SW 1271 (cell line): ENCODE measurements at regions not wholly inside any gene's neighbourhood (a gene's known extent, or its start where the extent isn't known, plus 50 kb on each side); places are given as distances from the start of the nearest gene placed in this dataset.
"Not testable (repeated sequence)": the region's sequence is repeated elsewhere in the genome, so short reads cannot be mapped to it uniquely, and the experiment has no call there.

ENCODE experiments used
- DNase-seq, 2 experiments: peaks; one replicate each; lab custom pipeline; 2025; lab: John Stamatoyannopoulos, UW

DNA sequence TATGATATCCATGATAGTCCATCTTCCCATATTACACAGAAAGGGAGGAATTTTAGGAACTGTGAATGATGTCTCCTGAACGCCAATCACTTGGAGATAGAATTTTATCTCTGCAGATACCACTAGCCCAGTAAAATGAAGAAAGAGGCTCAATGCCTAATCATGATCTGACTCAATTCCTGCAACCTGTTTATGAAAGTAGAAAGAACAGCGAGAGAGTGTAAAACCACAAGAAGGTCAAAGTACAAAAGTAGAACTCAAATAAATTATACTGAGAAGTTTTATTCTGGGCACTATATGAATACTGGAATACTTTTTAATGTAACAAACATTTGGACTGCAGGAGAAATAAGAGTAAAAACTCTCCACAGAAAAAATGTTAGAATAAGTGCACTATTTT is 892.1 kb upstream of the DDX18 start:
- no peak for DNase-seq

GRCh38 chr2:116924509-116924908 is 890.0 kb upstream of the DDX18 start:
- no peak for DNase-seq

DNA sequence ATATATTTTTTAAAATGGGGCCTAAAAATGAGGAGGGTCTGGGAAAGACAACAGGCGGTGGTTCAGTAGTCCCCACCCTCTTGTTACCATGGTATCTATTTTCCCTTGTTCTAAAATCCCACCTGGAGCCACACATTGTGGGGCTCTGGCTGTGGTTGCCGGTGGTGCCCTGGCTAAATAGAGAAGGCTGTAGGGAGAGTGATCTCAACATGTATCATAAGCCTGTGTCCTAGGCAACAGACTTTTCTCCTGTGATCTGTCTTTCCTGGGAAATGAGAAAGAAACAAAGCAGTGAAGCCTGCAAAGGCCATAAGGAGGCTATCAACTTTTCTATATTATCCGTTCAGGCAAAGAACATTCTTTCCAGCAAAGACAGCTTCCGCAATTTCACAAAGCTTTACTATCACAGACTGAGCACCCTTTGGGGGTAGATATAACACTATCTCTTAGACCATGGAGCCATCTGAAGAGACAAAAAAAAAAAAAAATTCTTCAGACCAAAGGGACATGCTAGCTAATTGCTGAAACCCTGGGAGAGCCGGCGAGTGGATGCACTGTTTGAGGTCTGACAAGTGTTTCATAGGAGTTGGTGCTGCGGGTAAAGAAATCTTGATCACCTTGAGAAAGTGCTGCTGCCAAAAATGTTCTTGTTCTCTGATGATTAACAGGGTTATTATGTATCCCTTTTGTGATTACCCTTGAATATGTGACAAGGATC is 879.2 kb upstream of the DDX18 start:
- no peak for DNase-seq

DNA sequence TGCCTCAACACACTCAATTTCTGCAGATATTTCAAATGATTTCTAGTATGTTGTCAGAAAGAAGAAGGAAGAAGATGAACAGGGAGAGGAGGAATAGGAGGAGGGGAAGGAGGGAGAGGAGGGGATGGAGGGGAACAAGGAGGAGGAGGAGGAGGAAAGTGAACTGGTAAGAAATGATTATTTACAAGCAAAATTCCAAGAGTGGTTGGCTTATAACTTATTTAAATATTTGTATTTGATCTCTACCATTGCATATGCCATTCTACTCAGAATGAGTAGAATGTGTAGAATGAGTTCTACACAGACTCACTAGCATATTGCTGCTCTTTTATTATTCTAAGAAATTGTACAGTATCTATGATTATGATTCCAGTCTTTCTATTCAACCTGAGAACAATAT is 866.2 kb upstream of the DDX18 start:
- no peak for DNase-seq

DNA sequence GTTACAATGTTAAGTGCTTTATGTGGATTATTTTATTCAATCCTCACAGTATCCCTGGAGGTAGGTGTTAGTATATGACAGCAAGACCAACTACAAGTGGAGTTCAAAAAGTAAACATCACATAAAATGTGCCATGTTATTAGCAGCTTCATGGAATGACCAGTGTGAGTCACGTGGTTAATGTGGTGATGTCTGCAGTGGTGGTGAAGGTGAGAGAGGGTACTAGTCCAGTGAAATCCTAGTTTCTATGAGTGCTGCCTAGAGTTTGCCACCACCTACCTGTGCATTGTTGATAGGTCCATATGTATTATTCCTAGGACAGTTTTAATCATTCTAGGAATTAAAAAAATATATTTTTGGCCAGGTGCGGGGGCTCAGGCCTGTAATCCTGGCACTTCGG is 865.2 kb upstream of the DDX18 start:
- no peak for DNase-seq

- no peak for DNase-seq
Observed at GRCh38 chr2:116952254-116952653, 862.2 kb upstream of the DDX18 start.

GRCh38 chr2:116955646-116956045 is 858.8 kb upstream of the DDX18 start:
- DNase-seq: no peak

DNA sequence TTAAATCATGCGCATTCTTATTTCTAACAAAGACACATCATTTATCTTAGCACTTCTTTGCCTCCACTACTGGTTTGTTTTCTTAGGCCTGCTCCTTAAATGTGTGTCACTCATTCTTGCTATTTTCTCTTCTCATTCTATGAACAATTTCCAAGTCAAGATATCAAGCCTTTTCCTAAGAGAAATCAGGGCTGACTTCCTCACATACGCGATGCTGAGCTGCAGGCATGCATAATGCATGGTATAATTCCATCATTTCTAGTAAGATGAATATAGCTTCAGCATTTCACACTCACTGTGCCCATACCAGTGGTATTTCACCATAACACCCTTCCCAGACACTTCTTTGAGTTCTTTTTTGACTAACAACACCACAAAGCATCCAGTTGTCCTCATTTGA is 838.9 kb upstream of the DDX18 start:
- no peak for DNase-seq

DNA sequence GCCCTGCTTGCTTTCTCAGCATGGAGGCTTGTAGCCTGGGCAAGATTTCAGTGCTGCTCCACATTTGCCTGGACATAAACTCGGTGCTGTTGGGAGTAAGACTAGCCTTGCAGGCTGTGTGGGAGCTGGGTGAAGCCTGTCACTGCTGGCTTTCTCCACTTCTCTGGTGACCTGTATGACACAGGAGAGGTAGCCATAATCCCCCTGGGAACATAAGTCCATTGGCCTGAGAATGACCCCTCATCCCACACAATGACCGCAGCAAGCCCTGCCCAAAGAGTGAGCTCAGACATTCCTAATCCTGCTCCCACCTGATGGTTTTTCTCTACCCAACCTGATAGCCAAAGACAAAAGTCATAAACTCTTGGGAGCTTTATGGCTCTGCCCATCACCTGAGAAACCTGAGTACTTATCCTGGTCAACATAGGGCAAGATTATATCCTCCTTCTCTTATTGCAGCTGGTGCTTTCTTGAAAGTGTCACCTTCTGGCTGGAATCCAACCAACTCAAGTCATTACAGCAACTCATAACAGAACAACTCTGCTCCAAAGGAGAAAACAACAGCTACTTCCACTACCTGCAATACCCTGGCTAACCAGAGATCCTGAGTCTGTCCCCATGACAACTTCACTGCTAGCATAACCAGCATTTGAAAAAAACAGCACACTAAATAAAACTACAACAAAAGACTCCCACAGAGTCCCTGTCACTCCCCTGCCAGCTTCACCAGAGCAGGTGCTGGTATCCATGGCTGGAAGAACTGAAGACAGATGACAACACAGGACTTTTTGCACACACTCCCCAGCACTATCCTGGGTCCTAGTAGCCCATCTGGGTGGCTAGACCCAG is 834.4 kb upstream of the DDX18 start:
- no peak for DNase-seq

DNA sequence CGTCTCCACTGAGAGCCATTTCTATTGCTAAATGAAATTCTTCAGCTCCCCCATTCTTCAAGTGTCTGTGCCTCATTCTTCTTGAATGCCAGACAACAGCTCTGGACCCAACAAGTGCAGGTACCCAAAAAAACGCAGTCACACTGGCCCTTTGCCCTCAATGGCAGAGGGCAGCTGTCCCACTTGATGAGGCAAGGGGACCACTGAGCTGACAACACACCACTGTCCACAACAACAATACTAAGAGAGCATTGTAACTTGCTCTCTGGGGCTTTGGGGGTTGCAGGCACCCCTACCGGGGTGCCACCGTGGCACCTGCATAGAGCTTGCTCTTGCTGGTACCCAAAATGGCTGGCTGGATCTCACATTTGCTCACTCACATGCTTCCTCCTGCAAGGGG is 827.0 kb upstream of the DDX18 start:
- no peak for DNase-seq

DNA sequence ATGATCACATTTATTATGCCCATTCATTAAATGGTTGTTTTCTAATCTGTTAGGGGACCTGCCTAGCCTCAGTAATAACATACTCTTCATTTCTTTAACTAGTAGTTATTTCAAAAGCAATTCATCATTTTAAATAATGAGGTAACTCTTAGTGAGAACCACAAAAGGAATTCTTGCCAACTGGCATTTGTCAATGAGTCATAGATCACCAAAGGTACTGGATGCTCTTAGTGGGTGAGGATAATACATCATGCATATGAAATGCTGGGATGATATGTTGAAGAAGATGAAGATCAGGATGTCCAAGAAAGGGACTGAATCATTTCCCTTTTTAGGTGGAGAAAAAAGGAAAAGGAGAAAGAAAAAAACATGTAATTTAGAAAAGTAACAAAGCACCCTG is 826.2 kb upstream of the DDX18 start:
- DNase-seq: no peak

- no peak for DNase-seq
Observed at GRCh38 chr2:117019357-117019756, 795.1 kb upstream of the DDX18 start.

DNA sequence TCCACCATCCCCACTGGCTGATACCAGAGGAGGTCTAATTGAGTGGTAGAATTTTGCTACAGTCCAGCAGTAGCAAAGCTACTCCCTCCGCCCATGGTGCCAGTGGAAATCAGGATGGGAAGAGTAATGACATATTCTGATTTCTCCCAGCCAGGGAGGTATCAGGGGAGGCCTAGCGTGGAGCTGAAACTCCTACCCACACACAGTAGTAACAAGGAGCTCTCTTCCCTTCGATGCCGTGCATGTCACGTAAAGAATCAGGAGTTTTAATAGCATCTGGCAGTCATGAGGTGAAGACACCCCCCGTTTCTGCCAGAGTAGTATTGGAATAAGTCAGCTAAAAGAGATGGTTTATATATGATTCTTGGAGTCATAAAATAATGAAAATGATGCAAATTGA is 786.8 kb upstream of the DDX18 start:
- no peak for DNase-seq

DNA sequence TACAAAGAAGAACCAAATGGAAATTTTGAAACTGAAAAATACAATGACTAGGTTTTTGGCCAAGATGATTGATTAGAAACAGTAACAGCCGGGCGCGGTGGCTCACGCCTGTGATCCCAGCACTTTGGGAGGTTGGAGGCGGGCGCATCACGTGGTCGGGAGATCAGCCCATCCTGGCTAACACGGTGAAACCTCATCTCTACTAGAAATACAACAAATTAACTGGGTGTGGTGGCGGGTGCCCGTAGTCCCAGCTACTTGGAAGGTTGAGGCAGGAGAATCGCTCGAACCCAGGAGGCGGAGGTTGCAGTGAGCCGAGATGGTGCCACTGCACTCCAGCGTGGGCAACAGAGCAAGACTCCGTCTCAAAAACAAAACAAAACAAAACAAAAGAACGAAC is 785.8 kb upstream of the DDX18 start:
- not testable (repeated sequence) for DNase-seq

- no peak for DNase-seq
Observed at GRCh38 chr2:117055499-117056375, 758.8 kb upstream of the DDX18 start.

DNA sequence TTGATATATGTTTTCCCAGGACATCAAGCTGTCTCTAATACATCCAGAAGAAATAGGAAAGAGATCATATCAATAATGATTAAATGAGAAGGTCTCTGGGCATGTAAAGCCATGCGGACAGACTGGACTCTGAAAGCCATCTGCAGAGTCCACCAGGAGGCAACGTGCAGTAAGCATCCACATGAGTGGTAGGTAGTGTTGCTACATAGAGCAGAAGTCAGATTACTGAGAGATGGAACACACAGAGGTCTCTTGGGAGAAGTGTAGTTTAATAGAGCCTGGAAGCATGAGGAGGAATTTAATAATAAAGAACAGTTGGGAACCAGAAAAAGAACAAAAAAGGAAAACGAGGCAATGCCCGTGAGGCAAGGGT is 758.1 kb upstream of the DDX18 start:
- DNase-seq: no peak

DNA sequence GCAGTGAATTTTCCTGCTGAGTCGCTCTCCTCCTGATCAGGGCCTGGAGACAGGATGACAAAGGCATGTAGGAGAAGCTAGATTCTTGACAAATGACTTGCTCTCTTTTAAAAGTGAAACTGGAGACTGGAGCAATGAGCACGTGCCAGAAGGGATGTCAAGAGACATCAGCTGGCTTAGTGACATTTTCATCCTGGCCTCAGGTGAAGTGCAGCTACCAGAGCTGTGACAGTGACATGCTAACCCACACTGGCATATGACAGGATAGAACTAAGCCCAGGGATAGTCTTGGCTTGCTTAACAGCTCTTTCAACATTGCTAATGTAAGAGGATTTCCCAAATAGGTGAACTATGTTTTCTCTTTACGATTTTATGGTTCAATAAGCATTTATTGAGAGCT is 757.5 kb upstream of the DDX18 start:
- DNase-seq: no peak

DNA sequence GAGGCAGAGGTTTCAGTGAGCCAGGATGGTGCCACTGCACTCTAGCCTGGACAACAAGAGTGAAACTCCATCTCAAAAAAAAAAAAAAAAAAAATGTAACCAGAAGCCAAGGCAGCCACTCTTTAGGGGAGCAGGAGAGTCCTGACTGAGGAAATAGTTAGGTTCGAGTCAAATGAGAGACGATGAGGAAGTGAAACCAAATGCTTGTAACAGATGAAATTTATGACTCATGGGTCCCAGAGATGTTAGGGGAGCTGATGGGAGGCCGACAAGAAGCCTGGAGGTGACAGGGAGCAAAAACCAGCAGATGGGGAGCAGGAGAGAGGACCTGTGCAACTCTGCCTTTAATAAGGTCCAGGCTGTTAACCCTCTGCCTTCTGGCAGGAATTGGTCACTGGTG is 756.1 kb upstream of the DDX18 start:
- no peak for DNase-seq

GRCh38 chr2:117064021-117064420 is 750.5 kb upstream of the DDX18 start:
- no peak for DNase-seq

GRCh38 chr2:117065912-117066311 is 748.6 kb upstream of the DDX18 start:
- DNase-seq: no peak

DNA sequence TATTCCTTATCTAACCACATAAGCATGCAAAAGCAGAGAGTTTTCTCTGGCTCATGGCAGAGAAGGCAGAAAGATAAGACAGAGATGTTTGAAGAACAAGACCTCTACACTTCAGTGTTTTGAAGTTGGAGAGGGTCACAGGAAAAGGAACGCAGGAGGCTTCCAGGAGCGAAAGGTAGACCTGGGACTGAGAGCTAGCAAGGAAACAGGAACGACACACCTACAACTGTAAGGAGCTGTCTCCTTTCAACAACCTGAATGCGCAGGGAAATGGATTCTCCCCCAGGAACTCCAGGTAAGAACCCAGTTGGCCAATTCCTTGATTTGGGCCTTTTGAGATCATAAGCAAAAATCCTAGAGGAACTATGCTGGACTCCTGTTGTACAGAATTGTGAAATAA is 746.6 kb upstream of the DDX18 start:
- DNase-seq: no peak

- DNase-seq: no peak
Observed at GRCh38 chr2:117068371-117068770, 746.1 kb upstream of the DDX18 start.
